GM18498 (cell line): ENCODE measurements at regions not wholly inside any gene's neighbourhood (a gene's known extent, or its start where the extent isn't known, plus 50 kb on each side); places are given as distances from the start of the nearest gene placed in this dataset.

Experiments
- ATAC-seq: cut with Tn5 transposase; IDR thresholded peaks from one replicate; pipeline ENCODE4 v1.9.1; 2021; ENCODE audit warnings: mild to moderate bottlenecking, moderate library complexity; ENCODE audit not compliant: unreplicated experiment

DNA sequence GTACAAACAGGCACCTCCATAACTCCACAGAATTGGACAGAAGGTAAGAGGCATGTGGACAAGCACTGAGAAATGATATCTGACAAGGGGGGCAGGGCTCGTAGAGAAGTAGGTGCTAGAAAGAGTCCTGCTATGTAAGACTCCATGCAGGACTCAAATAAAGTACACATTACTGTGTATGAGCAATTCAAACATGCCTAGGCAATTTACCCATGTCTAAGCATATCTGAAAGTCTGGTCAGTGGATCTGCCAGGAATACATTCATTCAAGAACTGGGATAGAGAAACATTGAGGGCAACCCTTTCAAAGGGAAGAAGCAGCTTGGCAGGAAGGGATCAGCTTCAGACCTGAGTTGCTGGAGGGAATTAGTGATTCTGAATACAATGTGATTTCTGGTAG, 174.1 kb upstream of the MCTP2 start:
- ATAC-seq, result no peak

DNA sequence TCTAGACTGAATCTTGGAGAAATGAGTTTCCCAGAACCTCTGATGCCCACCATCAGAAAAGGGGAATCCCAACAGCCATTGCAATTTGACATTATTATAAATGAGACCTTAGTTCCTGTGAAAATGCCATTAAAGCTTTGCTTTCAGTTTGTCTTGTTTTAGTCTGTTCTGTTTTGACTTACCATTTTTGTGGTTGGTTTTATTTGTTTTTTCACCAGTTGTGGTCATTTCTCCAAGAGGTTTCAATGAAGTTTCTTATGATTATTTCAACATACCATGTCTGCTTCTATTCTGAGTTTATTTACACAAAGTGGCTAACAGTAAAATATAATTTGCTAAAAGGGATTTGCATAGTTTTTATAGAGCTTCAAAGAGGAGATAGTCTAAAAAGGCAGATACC, 175.0 kb upstream of the MCTP2 start:
- ATAC-seq, result no peak

DNA sequence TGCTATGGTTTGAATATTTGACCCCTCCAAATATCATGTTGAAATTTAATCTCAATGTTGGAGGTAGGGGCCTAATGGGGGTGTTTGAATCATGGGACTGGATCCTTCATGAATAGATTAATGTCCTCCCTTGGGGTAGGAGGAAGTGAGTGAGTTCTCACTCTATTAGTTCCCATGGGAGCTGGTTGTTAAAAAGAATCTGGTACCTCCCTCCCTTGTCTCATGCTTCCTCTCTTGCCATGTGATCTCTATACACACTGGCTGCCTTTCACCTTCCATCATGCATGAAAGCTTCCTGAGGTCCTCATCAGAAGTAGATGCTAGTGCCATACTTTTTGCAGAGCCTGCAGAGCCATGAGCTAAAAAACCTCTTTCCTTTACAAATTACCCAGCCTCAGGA, 177.7 kb upstream of the MCTP2 start:
- no peak for ATAC-seq

DNA sequence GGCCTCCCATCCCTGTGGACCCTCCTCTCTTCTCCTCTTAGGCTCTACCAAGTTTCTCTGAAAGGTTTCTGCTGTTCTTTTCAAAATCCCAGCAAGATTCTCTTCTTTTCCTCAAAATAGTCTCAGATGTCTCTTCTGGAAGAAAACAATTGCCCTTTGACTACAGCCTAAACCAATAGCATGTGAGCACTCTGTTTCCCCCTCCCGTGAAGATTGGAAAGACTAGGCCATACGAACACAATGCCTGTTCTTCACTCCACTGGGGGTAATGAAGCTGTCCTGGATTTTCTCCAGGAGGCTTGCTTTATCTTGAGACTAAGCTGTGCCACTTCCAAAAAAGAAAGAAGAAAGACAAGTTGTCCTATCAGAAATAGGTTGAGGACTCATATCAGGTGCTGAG, 178.7 kb upstream of the MCTP2 start:
- ATAC-seq, result no peak

DNA sequence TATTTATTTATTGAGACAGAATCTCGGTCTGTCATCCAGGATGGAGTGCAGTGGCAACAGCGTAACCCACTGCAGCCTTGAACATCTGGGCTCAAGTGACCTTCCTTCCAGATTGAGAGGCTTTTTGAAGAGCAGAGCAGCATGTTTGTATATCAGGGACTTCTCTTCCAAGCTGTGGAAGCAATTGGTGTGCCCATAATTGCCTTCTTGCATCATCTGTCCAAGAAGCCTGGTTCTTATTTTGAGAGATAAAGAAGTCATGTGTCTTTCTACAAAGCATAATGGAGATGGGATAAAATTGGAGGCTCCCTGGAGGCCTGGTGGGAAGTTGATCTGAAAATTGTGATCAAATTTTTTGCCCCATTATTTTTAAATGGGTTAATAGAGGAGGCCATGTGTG, 183.8 kb upstream of the MCTP2 start:
- no peak for ATAC-seq

DNA sequence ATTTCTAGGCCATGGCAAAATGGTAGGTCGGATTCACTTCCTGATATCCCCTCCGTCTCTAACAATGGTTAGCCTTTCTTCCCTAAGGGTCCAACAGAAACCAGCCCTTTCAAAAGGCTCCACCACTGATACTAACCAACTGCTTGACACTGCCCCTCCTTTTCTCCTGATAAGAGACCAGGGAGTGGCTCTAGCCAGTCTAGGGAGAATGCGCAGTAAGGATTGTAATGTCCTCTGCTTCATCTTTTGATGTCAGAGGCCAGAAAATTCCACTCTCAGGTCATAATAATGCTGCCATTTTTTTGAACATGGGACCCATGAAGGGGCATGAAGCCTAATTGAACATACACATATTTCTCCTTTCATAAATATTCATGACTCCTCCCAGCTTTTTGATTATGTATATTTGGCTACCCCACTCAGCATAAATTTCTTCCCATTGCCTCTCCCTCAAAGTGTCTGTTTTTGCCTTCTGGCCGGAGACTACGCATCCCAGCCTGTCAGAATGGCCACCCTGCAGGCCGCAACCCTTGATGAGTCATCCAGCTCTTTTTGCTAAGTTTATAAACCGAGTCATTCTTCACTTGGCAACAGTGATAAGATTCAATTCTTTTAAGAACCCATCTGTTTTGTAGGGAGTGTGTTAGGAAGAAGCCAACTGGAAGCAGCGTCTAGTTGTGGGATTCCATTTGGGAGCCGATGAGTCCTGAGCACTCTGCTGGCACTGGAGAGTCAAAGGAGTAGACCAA, 189.0 kb upstream of the MCTP2 start:
- ATAC-seq, result no peak

DNA sequence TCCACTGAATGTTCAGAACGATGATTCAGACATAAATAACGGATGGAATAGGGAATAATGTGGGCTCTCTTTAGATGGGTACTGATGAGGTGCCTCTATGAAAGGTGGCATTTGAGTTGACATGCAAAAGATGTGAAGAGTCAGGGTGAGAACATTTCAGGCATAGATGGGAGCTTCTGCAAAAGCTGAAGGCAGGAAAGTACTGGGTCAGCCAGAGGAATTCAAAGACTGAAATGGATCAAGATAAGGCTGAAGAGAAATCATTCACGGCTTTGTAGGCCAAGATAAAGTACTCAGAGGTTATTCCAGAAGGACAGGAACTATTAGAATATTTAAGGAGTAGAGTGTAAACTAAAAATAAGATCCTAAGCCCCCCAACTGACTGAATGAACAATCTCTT, 189.6 kb upstream of the MCTP2 start:
- no peak for ATAC-seq

DNA sequence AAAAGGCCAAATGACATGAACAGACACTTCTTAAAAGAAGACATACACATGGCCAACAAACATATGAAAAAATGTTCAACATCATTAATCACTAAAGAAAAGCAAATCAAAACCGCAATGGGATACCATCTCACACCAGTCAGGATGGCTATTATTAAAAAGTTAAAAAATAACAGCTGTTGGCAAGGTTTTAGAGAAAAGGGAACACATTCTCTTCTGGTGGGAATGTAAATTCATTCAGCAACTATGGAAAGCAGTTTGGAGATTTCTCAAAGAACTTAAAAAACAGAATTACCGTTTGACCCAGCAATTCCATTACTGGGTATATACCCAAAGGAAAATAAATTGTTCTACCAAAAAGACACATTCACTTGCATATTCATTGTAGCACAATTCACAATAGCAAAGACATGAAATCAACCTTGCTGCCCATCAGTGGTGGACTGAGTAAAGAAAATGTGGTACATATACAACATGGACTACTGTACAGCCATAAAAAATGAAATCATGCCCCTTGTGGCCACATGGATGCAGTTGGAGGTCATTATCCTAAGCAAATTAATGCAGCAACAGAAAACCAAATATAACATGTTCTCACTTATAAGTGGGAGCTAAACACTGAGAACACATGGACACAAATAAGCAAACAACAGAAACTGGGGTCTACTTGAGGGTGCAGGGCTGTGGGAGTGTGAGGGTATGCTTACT, 190.7 kb upstream of the MCTP2 start:
- no peak for ATAC-seq

DNA sequence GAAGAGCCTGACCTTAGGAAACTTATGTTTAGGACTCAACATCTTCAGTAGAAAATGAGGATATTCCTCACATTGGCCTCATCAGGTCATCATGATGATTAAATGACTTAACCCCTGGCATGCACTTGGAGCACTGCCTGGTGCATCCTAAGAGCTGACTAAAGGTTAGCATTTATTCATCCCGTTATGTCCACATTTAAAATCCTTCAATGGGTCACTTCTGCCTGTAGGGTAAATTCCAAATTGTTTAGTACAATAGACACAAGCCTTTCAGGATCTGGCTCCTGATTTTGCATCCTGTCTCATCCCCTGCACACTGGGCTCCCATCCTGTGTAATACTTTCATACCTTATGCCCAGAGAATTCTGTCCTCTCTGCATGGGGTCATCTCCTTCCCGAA, 195.2 kb upstream of the MCTP2 start:
- ATAC-seq, result no peak

DNA sequence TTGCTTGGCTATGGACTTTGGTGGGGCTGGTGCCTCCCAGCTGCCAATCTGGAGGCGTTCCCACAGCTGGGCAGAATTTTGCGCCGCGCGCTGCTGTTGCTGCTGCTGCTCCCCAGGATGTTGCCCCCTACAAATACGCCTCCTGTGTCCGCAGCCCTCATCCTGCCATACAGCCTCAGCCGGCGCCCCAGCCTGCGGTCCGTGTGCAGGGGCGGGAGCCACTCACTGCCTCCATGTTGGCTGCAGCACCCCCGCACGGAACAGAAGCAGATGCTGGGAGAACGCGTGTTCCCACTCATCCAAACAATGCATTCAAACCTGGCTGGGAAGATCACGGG, 197.7 kb upstream of the MCTP2 start:
- ATAC-seq, result no peak

DNA sequence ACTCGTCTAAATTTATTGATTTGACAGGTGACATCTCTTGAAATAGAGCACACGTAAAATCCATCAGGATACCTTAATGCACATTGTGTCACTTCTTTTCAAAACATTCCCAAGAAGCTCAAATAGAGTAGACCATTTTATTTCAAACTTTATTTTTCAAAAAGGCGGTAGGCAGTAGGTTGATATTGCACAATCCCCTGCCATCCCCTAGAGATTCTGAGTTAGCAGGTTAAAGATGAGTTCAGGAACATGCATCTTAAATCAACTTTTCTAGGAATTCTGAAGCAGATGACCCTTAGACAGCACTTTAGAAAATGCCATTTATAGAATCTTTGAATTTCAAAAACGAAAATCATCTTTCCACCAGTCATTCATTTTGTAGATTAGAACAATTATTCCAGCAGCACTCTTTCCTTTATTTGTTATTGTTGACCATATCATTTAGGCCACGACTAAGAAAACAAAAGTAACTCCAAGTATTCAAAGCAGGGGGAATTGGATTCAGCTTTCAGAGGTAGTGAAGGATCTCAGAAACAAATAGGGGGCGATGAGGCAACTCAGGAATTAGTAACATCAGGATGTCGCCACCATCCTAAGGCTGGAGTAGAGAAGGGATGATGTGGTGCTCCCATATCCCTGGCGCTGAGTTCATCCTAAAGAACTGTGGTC, 198.2 kb upstream of the MCTP2 start:
- no peak for ATAC-seq

DNA sequence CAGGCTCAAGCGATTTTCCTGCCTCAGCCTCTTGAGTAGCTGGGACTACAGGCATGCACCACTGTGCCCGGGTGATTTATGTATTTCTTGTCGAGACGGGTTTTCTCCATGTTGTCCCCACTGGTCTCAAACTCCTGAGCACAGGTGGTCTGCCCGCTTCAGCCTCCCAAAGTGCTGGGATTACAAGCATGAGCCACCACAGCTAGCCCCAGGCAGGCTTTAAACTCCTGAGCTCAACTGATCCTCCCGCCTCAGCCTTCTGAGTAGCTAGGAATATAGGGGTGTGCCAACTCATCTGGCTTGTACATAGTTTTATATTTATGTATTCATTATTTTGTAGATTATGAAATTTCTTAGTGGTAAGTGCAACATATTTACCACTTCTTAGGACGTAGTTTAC, 198.8 kb upstream of the MCTP2 start:
- ATAC-seq, result no peak

DNA sequence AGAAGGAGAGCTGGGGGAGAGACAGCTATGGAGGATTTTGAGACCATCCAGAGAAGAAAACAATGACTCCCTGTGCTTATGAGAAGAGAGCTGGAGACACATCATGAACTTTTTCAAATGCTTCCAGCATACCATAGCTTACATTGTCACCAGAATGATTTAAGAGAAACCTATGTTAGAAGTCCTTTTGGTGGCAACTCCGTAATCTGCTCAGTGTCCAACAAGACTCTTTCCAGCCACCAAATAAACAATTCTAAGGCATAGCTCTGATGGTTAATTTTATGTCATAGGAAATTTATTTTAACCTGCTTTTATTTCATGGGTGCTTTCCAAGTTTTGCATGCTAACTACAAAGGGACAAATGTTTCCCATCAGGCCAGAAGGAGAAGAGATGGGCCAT, 200.3 kb upstream of the MCTP2 start:
- no peak for ATAC-seq

DNA sequence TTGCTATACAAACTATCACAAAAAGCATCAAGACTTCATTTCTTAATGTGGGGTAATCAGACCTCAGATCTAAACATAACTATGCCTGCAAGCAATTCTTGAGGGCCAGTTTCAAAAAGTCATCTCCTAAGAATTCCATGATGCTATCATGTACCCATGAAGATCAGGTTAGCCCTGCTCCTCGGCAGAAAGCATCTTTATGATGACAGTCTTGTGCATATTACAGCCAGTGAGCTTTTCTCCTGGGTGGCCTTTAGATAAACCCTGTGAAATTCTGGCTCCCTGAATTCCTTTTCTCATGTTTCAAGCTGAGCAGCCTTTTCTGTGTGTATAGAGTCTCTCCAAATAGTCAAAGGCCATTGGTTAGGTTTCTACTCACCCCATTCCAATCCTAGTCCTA, 201.9 kb upstream of the MCTP2 start:
- ATAC-seq, result no peak

DNA sequence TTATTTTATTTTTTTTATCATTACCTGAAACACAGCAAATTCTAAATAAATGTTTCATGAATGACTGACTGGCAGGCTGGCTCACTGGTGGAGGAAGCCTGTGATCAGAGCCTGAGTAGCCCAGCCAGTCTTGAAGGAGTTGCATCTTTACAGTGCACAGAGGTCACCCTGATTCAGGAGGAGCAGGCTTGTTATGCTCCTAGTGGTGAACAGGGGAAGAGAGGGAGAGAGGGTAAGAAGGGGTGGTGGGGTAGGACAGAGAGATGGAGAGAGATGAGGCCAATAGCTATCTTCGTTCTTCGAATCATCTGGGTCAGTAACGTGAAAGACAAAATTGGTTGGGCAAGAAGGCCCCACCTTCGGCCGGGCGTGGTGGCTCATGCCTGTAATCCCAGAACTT, 202.6 kb upstream of the MCTP2 start:
- ATAC-seq, result no peak

DNA sequence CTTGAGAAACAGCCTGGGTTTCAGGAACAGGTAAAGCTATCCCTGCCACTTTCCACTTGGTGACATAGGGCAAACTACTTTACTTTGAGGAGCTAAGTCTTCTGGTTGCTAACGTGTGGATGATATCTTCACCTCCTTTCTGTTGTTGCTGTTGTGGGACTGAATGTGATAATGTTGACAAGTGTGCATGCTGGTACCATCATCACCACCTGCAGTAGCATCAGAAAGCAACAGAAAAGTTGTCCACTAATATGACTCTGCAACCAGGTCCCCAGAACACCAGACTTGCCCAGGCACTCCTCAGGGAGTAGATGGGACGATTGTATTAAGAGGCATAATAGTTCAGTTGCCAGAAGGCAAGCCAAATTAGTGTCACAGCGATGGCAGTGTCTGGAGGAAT, 203.2 kb upstream of the MCTP2 start:
- no peak for ATAC-seq

DNA sequence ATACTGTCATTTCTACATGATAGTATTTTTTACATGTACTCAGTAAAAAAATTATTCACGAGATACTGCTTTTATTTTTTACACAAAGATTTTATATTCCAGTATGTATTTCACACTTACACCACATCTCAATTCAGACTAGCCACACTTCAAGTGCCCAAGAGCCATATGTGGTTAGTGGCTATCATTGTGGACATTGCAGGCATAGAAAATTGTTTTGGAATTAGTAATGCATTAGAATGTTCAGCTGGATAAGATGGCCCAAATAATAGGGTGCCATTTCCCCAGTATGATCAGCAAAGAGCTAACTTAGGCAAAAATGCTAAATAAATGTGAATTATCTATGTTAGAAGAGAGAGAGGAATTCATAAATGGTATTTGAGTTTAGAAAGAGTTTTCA, 203.8 kb upstream of the MCTP2 start:
- ATAC-seq, result no peak

DNA sequence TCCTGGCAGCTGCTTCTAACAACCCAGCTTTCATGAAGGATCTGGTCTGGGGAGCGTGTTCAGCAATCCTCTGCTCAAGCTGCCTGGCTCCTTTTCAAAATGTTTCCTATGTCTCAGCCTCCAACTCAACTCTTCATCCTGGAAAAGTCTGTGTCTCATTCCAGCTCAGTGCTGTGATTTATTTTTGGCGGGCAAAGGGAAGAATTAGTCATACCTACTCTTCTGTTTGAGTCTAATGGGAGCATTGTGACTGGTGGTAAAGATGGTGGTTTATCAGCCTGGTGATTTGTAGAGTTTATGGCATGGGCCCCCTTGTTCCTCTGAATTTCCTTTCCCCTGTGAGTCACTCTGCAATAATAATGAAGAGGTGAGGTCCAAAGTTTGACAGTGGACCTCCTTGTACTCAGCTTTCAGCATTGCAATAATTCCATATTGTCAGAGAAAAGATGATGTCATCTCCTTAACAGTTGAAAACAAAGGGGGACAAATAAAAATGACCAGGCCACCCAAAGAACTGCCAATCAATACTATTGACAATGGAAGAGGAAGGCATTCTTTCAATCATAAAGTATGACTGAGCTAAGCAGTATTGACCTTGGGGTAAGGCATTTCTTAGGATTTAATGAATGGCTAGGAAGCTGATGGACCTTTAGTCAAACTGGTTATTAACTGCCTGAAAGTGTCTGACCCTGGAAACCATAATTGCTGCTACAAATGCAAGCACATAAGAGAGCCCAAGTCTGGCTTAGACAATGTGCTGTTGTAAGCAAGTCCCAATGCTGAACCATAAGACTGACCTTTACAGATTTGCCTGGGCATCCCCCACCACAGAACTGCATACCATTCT, 204.7 kb upstream of the MCTP2 start:
- ATAC-seq, result no peak

DNA sequence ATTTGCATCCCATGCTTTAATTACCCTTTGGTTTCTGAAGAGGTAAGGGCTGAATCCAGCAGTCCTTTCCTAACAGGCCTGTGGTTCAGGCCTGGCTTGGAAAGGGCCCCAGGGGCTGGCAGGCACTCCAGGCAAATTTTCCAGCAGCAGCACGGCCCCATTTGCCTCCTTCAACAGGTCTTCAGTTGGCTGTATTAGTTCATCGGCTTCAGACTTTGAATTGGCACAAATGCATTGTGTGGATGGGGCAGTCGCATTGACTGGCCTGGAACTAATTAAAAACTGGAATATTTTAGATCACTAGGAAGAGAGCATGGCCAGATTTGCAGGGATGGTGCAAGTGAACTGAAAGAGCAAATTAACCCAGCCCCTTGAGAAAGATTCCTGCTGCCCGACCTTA, 207.8 kb upstream of the MCTP2 start:
- ATAC-seq, result no peak

DNA sequence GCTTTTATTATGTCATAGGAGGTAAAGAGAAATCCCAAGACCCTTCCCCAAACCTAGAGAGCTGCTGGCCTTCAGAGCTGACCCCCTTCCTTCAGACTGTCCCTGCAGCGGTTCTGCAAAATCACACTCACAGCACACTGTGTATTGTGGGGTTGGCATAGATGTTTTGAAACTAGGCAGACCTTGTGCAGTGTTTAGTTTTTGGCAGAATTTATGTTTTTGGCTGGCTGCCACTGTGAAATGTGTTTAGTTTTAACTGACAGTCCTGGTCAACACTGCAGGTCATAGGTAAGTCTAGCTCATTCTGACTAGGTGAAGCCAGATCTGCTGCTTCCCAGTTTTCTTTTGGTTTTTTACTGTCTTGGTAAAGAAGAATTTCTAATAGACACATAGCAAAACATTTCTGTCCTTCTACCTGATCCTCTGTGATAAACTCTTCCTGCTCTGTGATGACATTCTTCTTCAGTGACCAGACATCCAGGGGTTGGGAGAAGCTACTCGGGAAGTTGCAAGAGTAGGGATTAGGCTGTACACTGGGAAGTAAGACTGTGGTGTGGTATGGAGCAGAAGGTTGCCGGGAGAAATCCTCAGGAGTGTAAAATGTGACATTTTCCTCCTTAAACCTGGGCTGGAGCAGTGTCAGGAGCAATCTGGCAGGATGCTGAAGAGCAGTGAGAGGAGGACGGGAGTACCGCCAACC, 209.6 kb upstream of the MCTP2 start:
- no peak for ATAC-seq

DNA sequence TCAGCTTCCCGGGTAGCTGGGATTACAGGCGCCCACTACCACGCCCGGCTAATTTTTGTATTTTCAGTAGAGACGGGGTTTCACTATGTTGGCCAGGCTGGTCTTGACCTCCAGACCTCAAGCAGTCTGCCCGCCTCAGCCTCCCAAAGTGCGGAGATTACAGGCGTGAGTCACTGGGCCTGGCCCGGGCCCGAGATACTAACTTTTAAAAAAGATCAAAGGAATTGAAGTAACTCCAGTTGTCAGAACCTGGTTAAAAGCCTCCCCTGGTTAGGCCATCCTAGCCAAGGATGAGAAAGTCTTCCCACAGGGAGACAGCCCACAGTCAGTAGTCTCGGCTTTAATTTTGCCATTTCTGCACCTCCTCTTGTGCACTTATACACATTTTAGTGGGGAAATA, 212.3 kb upstream of the MCTP2 start:
- no peak for ATAC-seq
